ENCODE measurements at regions not wholly inside any gene's neighbourhood (a gene's known extent, or its start where the extent isn't known, plus 50 kb on each side); places are given as distances from the start of the nearest gene placed in this dataset.

- Histone ChIP-seq H3K79me2 (ENCODE audit: insufficient read depth) (no peaks in the 10 kb centered on the region), H3K27me3 (ENCODE audit: insufficient read depth) (no peaks in the 10 kb centered on the region), H3F3A (replicated peaks; ENCODE audit: insufficient read depth) (no peaks in the 10 kb centered on the region), H3K36me3 (replicated peaks in 1 of 2; ENCODE audit: control insufficient read depth in 1 of 2, insufficient read depth in 2 of 2, low read length in 1 of 2) (no peaks in the 10 kb centered on the region), H3K4me1 (ENCODE audit: control insufficient read depth in 1 of 2, insufficient read depth in 2 of 2, low read depth in 1 of 2, low read length in 1 of 2) (no peaks in the 10 kb centered on the region), H3K4me2 (no peak overlapping the region), H3K9me2 (no peaks in the 10 kb centered on the region), H3K27ac (ENCODE audit: low read depth in 2 of 2, low read length in 1 of 2) (no peak overlapping the region), H3K9me3 (no peaks in the 10 kb centered on the region), H4K20me1 (ENCODE audit: insufficient read depth) (no peaks in the 10 kb centered on the region), H3K4me3 (ENCODE audit: low read depth in 2 of 2, low read length in 1 of 2) (no peak overlapping the region), H3K9ac (no peak overlapping the region), H2AFZ (ENCODE audit: low read depth) (no peak overlapping the region)
- POLR2A ChIA-PET, result no interaction called here
- 0% methylated on average over 1 of the region's 1 CpG for WGBS (ENCODE audit: low lambda C conversion rate)
- TF ChIP-seq TAF1 (IDR thresholded peaks at IDR 0.05; ENCODE audit: borderline replicate concordance, low read depth, low read length), result no peak
- TF ChIP-seq EP300 (IDR thresholded peaks at IDR 0.05; ENCODE audit: borderline replicate concordance in 1 of 2, low read depth in 1 of 2, low read length in 1 of 2), result no peak
- TF ChIP-seq CTCF (IDR thresholded peaks at IDR 0.05), result no peak
- no peak for TF ChIP-seq PBX3 (IDR thresholded peaks at IDR 0.05)
- no peak for TF ChIP-seq ELF1 (IDR thresholded peaks at IDR 0.05)
- no peak for TF ChIP-seq JUND (IDR thresholded peaks at IDR 0.05)
- TF ChIP-seq USF2 (IDR thresholded peaks at IDR 0.05; ENCODE audit: borderline replicate concordance, low read depth, low read length), result no peak
- no peak for TF ChIP-seq IRF3 (IDR thresholded peaks at IDR 0.05; ENCODE audit: low read depth, low read length)
- no peak for TF ChIP-seq NFIC (IDR thresholded peaks at IDR 0.05; ENCODE audit: borderline replicate concordance)
- no peak for TF ChIP-seq MEF2A (IDR thresholded peaks at IDR 0.05; ENCODE audit: borderline replicate concordance, low read depth)
- no peak for TF ChIP-seq MAX (IDR thresholded peaks at IDR 0.05; ENCODE audit: low read depth)
- no peak for TF ChIP-seq ZBTB33 (IDR thresholded peaks at IDR 0.05; ENCODE audit: borderline replicate concordance, low read depth)
- TF ChIP-seq NRF1 (IDR thresholded peaks at IDR 0.05; ENCODE audit: low read depth, low read length), result no peak
- no peak for TF ChIP-seq REST (IDR thresholded peaks at IDR 0.05; ENCODE audit: low read depth, low read length)
- no peak for TF ChIP-seq POLR2AphosphoS5 (IDR thresholded peaks at IDR 0.05; ENCODE audit: low read depth, low read length)
- no peak for TF ChIP-seq GABPA (IDR thresholded peaks at IDR 0.05; ENCODE audit: low read depth)
- no peak for TF ChIP-seq GATA2 (CRISPR knock-in tag; IDR thresholded peaks at IDR 0.05)
- no peak for TF ChIP-seq RXRA (IDR thresholded peaks at IDR 0.05; ENCODE audit: borderline replicate concordance, low read depth)
- TF ChIP-seq RAD21 (IDR thresholded peaks at IDR 0.05; ENCODE audit: low read length), result no peak
- no peak for DNase-seq
- CTCF ChIA-PET, result no interaction called here
Measured at GRCh38 chr5:130436430-130436829, 532.2 kb downstream of the CHSY3 start.
